ENCODE measurements at regions not wholly inside any gene's neighbourhood (a gene's known extent, or its start where the extent isn't known, plus 50 kb on each side); places are given as distances from the start of the nearest gene placed in this dataset.

DNA sequence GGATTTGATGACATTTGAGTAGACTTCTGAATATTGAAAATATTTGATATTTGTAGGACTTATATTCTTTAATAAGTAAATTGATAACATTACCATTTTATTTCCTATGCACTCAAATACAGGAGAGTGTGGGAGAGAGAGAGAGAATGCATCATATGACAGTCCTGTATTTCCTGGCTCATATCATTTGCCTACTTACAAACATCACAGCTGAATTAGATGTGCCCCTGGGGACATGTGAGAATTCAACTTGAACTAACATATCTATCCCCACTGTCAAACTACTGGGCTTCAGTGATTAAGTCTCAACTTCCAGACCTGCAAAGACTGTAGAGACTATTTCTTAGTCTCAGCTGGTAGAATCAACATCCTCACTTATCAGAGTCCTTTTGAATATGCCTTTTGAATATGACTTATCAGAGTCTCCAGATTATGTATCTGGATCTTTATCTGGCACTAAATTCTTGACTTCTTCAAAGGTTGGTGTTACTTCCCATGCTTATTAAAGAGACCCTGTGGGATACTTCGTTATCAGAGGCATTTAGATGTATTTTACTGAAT is 75.5 kb downstream of the PABPC4L start:
- TF ChIP-seq, protein P1, sequence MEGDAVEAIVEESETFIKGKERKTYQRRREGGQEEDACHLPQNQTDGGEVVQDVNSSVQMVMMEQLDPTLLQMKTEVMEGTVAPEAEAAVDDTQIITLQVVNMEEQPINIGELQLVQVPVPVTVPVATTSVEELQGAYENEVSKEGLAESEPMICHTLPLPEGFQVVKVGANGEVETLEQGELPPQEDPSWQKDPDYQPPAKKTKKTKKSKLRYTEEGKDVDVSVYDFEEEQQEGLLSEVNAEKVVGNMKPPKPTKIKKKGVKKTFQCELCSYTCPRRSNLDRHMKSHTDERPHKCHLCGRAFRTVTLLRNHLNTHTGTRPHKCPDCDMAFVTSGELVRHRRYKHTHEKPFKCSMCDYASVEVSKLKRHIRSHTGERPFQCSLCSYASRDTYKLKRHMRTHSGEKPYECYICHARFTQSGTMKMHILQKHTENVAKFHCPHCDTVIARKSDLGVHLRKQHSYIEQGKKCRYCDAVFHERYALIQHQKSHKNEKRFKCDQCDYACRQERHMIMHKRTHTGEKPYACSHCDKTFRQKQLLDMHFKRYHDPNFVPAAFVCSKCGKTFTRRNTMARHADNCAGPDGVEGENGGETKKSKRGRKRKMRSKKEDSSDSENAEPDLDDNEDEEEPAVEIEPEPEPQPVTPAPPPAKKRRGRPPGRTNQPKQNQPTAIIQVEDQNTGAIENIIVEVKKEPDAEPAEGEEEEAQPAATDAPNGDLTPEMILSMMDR (conservative IDR thresholded peaks at IDR 0.05; ENCODE audit: low read depth, low read length), result no peak
- TF ChIP-seq RFX5 (IDR thresholded peaks at IDR 0.05; ENCODE audit: low read depth, low read length) (no peak), NFE2L2 (IDR thresholded peaks at IDR 0.05; ENCODE audit: low read depth, low read length) (no peak), POLR2A (IDR thresholded peaks at IDR 0.05; ENCODE audit: low read depth, low read length) (no peak), RAD21 (IDR thresholded peaks at IDR 0.05; ENCODE audit: low read length) (no peak), SMC3 (IDR thresholded peaks at IDR 0.05; ENCODE audit: low read depth, low read length) (no peak), RCOR1 (IDR thresholded peaks at IDR 0.05; ENCODE audit: insufficient replicate concordance, low read length) (no peak), CEBPB (IDR thresholded peaks at IDR 0.05; ENCODE audit: low read depth, low read length) (no peak), BHLHE40 (IDR thresholded peaks at IDR 0.05; ENCODE audit: low read depth, low read length) (no peak), MAZ (IDR thresholded peaks at IDR 0.05; ENCODE audit: borderline replicate concordance, low read depth, low read length) (no peak)
- TF ChIP-seq, protein P2, sequence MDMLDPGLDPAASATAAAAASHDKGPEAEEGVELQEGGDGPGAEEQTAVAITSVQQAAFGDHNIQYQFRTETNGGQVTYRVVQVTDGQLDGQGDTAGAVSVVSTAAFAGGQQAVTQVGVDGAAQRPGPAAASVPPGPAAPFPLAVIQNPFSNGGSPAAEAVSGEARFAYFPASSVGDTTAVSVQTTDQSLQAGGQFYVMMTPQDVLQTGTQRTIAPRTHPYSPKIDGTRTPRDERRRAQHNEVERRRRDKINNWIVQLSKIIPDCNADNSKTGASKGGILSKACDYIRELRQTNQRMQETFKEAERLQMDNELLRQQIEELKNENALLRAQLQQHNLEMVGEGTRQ (IDR thresholded peaks at IDR 0.05; ENCODE audit: low read depth, low read length), result no peak
- TF ChIP-seq, protein P3, sequence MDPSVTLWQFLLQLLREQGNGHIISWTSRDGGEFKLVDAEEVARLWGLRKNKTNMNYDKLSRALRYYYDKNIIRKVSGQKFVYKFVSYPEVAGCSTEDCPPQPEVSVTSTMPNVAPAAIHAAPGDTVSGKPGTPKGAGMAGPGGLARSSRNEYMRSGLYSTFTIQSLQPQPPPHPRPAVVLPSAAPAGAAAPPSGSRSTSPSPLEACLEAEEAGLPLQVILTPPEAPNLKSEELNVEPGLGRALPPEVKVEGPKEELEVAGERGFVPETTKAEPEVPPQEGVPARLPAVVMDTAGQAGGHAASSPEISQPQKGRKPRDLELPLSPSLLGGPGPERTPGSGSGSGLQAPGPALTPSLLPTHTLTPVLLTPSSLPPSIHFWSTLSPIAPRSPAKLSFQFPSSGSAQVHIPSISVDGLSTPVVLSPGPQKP (IDR thresholded peaks at IDR 0.05; ENCODE audit: borderline replicate concordance, low read depth, low read length), result no peak

Data from IMR-90 (cell line).